ENCODE measurements at regions not wholly inside any gene's neighbourhood (a gene's known extent, or its start where the extent isn't known, plus 50 kb on each side); places are given as distances from the start of the nearest gene placed in this dataset.
A peak's percentile ranks its signal among the peaks of the same experiment; 100 is the strongest.

- Histone ChIP-seq H4K20me1 (ENCODE audit: low read length) (no peaks in the 10 kb centered on the region), H3K4me3 (ENCODE audit: low read length) (no peak overlapping the region), H3K4me2 (ENCODE audit: low read length) (0 out of 2 replicates have a peak overlapping the region, but pooled peaks have one; percentile 38), H3K27ac (ENCODE audit: low read length) (0 out of 2 replicates have a peak overlapping the region, but pooled peaks have one; percentile 59), H3K9ac (ENCODE audit: low read length) (no peak overlapping the region), H2AFZ (ENCODE audit: low read length) (no peak overlapping the region), H3K9me3 (ENCODE audit: low read length) (no peaks in the 10 kb centered on the region), H3K9me2 (replicated peaks; ENCODE audit: low read length) (no peaks in the 10 kb centered on the region), H3K36me3 (ENCODE audit: low read depth, low read length) (no peaks in the 10 kb centered on the region), H3K27me3 (ENCODE audit: low read length) (no peaks in the 10 kb centered on the region), H3K79me2 (ENCODE audit: low read length) (no peaks in the 10 kb centered on the region), H3F3A (ENCODE audit: low read length, unreplicated experiment) (no peaks in the 10 kb centered on the region), H3K4me1 (ENCODE audit: insufficient read depth, low read length) (peaks cover 22% of the 10 kb centered on the region)
- no peak for TF ChIP-seq EZH2 (IDR thresholded peaks at IDR 0.05; ENCODE audit: low read length, unreplicated experiment)
- BruUV-seq (replicated peaks) = no TSS peak
- intact Hi-C loops (cut with micrococcal nuclease) = loop anchor here (10.0 kb wide), 1 partner anchor 253 kb away; no protein-coding TSS in a partner anchor
- CTCF ChIA-PET = no interaction called here
- POLR2A ChIA-PET (ENCODE audit: unreplicated experiment) = no interaction called here
- ATAC-seq (no peak), DNase-seq (peak; percentile 29)
Observed at GRCh38 chr12:89211456-89211855, 140.8 kb downstream of the DUSP6 start.

DNA sequence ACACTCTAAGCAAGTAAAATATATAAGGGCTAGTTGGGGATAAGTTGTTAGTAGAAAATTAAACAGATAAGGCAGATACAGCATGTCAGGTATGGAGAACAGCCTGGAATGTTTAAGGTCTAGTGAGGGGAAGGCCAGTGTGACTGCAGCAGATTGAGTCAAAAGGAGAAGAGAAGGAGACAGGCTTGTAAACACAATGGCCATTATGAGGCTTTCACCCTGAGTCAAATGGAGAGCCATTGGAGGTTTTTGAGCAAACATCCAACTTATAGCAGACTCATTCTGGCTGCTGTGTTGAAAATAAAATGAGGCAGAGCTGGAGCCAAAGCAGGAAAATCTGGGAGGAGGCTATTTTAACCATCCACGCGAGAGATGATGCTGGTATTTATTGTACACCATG lies 142.0 kb downstream of the DUSP6 start:
- Histone ChIP-seq H3K79me2 (ENCODE audit: low read length) (no peaks in the 10 kb centered on the region), H3K27me3 (ENCODE audit: low read length) (no peaks in the 10 kb centered on the region), H3K4me3 (ENCODE audit: low read length) (no peak overlapping the region), H3K27ac (ENCODE audit: low read length) (no peak overlapping the region), H3K9ac (ENCODE audit: low read length) (no peak overlapping the region), H3K9me3 (ENCODE audit: low read length) (no peaks in the 10 kb centered on the region), H2AFZ (ENCODE audit: low read length) (no peak overlapping the region), H3F3A (ENCODE audit: low read length, unreplicated experiment) (no peaks in the 10 kb centered on the region), H3K36me3 (ENCODE audit: low read depth, low read length) (no peaks in the 10 kb centered on the region), H4K20me1 (ENCODE audit: low read length) (no peaks in the 10 kb centered on the region), H3K9me2 (replicated peaks; ENCODE audit: low read length) (no peaks in the 10 kb centered on the region), H3K4me2 (ENCODE audit: low read length) (no peak overlapping the region), H3K4me1 (ENCODE audit: insufficient read depth, low read length) (peaks cover 22% of the 10 kb centered on the region)
- DNase-seq (no peak), ATAC-seq (no peak)
- intact Hi-C loops (cut with micrococcal nuclease) = loop anchor here (10.0 kb wide), 1 partner anchor 255 kb away; no protein-coding TSS in a partner anchor
- ChIA-PET POLR2A (ENCODE audit: unreplicated experiment) (no interaction called here), CTCF (no interaction called here)
- BruUV-seq (replicated peaks) = no TSS peak
- TF ChIP-seq EZH2phosphoT487 (IDR thresholded peaks at IDR 0.05; ENCODE audit: borderline replicate concordance, low read length) (no peak), EZH2 (IDR thresholded peaks at IDR 0.05; ENCODE audit: low read length, unreplicated experiment) (no peak)
- TF ChIP-seq, protein P1, sequence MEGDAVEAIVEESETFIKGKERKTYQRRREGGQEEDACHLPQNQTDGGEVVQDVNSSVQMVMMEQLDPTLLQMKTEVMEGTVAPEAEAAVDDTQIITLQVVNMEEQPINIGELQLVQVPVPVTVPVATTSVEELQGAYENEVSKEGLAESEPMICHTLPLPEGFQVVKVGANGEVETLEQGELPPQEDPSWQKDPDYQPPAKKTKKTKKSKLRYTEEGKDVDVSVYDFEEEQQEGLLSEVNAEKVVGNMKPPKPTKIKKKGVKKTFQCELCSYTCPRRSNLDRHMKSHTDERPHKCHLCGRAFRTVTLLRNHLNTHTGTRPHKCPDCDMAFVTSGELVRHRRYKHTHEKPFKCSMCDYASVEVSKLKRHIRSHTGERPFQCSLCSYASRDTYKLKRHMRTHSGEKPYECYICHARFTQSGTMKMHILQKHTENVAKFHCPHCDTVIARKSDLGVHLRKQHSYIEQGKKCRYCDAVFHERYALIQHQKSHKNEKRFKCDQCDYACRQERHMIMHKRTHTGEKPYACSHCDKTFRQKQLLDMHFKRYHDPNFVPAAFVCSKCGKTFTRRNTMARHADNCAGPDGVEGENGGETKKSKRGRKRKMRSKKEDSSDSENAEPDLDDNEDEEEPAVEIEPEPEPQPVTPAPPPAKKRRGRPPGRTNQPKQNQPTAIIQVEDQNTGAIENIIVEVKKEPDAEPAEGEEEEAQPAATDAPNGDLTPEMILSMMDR (conservative IDR thresholded peaks at IDR 0.05; ENCODE audit: low read depth, low read length) = no peak

- 0 out of 2 replicates have a peak overlapping the region, but pooled peaks have one; percentile 33 for H2AFZ ChIP-seq (ENCODE audit: low read length)
- H3F3A ChIP-seq (ENCODE audit: low read length, unreplicated experiment) = no peaks in the 10 kb centered on the region
- H3K4me3 ChIP-seq (ENCODE audit: low read length) = no peak overlapping the region
- H3K79me2 ChIP-seq (ENCODE audit: low read length) = no peaks in the 10 kb centered on the region
- H4K20me1 ChIP-seq (ENCODE audit: low read length) = no peaks in the 10 kb centered on the region
- H3K9me2 ChIP-seq (replicated peaks; ENCODE audit: low read length) = no peaks in the 10 kb centered on the region
- CTCF ChIA-PET = no interaction called here
- ATAC-seq (no peak), DNase-seq (no peak)
- BruUV-seq (replicated peaks) = no TSS peak
- peaks cover 22% of the 10 kb centered on the region for H3K4me1 ChIP-seq (ENCODE audit: insufficient read depth, low read length)
- POLR2A ChIA-PET (ENCODE audit: unreplicated experiment) = no interaction called here
- no peaks in the 10 kb centered on the region for H3K36me3 ChIP-seq (ENCODE audit: low read depth, low read length)
- no peak overlapping the region for H3K4me2 ChIP-seq (ENCODE audit: low read length)
- H3K27me3 ChIP-seq (ENCODE audit: low read length) = no peaks in the 10 kb centered on the region
- no peak overlapping the region for H3K27ac ChIP-seq (ENCODE audit: low read length)
- H3K9me3 ChIP-seq (ENCODE audit: low read length) = no peaks in the 10 kb centered on the region
- H3K9ac ChIP-seq (ENCODE audit: low read length) = no peak overlapping the region
- intact Hi-C loops (cut with micrococcal nuclease) = no loop called here
- no peak for TF ChIP-seq EZH2phosphoT487 (IDR thresholded peaks at IDR 0.05; ENCODE audit: borderline replicate concordance, low read length)
- TF ChIP-seq, protein P1 (conservative IDR thresholded peaks at IDR 0.05; ENCODE audit: low read depth, low read length) = no peak
- no peak for TF ChIP-seq EZH2 (IDR thresholded peaks at IDR 0.05; ENCODE audit: low read length, unreplicated experiment)
Observed at GRCh38 chr12:89208661-89209096, 143.6 kb downstream of the DUSP6 start.
